Neural cell (in vitro differentiated cells): ENCODE measurements at regions not wholly inside any gene's neighbourhood (a gene's known extent, or its start where the extent isn't known, plus 50 kb on each side); places are given as distances from the start of the nearest gene placed in this dataset.

Source experiments
- H2AFZ ChIP-seq: fragments of 200-600, 300-800 bp; sonication (generic), shearing (Covaris generic); 2 replicates; pipeline ENCODE4 v1.6.0; 2014; ENCODE audit warnings: low read depth, mild to moderate bottlenecking, antibody characterized with exemption, low read length, moderate library complexity
- H3F3A ChIP-seq: fragments of 200-600 bp; shearing (Covaris generic); 2 replicates; pipeline ENCODE4 v1.6.1; 2016; ENCODE audit warnings: mild to moderate bottlenecking, moderate library complexity, mixed read lengths, antibody characterized with exemption, low read length; ENCODE audit not compliant: insufficient read depth, poor library complexity, severe bottlenecking
- H3K27ac ChIP-seq: fragments of 200-600, 300-800 bp; sonication (generic), shearing (Covaris generic); 2 replicates; pipeline ENCODE4 v1.5.1; 2014; ENCODE audit warnings: mild to moderate bottlenecking, low read length, moderate library complexity
- H3K27me3 ChIP-seq: fragments of 300-800, 200-600 bp; sonication (generic), shearing (Covaris generic); 2 replicates; pipeline ENCODE4 v1.6.0; 2014; ENCODE audit warnings: mild to moderate bottlenecking, low read depth, low read length, moderate library complexity; ENCODE audit not compliant: insufficient read depth
- H3K36me3 ChIP-seq: fragments of 300-800, 200-600 bp; sonication (generic), shearing (Covaris generic); 2 replicates; pipeline ENCODE4 v1.5.1; 2014; ENCODE audit warnings: mild to moderate bottlenecking, antibody characterized with exemption, low read length, moderate library complexity; ENCODE audit not compliant: insufficient read depth
- H3K4me2 ChIP-seq: fragments of 300-800, 200-600 bp; sonication (generic), shearing (Covaris generic); 2 replicates; pipeline ENCODE4 v1.6.0; 2014; ENCODE audit warnings: mild to moderate bottlenecking, low read length
- H3K4me3 ChIP-seq: fragments of 300-800, 200-600 bp; sonication (generic), shearing (Covaris generic); 2 replicates; pipeline ENCODE4 v1.5.1; 2014; ENCODE audit warnings: mild to moderate bottlenecking, low read length, moderate library complexity
- H3K79me2 ChIP-seq: fragments of 200-600 bp; shearing (Covaris generic); replicated peaks from 2 replicates; pipeline ENCODE4 v1.6.0; 2014; ENCODE audit warnings: mild to moderate bottlenecking, low read length, moderate library complexity; ENCODE audit not compliant: insufficient read depth
- H3K9ac ChIP-seq: fragments of 300-800, 200-600 bp; sonication (generic), shearing (Covaris generic); 2 replicates; pipeline ENCODE4 v1.6.1; 2016; ENCODE audit warnings: mild to moderate bottlenecking, low read length, mixed read lengths
- H3K9me2 ChIP-seq: fragments of 200-600 bp; shearing (Covaris generic); 2 replicates; pipeline ENCODE4 v1.6.1; 2016; ENCODE audit warnings: mild to moderate bottlenecking, low read length, mixed read lengths; ENCODE audit not compliant: insufficient read depth
- H3K9me3 ChIP-seq: fragments of 200-600, 300-800 bp; sonication (generic), shearing (Covaris generic); 2 replicates; pipeline ENCODE4 v1.6.1; 2016; ENCODE audit warnings: mild to moderate bottlenecking, mixed run types, low read length, moderate library complexity, mixed read lengths
- H4K20me1 ChIP-seq: fragments of 200-600 bp; shearing (Covaris generic); 2 replicates; pipeline ENCODE4 v1.6.1; 2016; ENCODE audit warnings: mild to moderate bottlenecking, mixed run types; ENCODE audit not compliant: insufficient read depth
- CTCF ChIP-seq: fragments of 450-650 bp; IDR thresholded peaks from 2 replicates; pipeline ENCODE4 v1.5.1; 2014; ENCODE audit warnings: antibody characterized with exemption, mild to moderate bottlenecking, moderate library complexity; ENCODE audit not compliant: poor library complexity, severe bottlenecking
- EP300 ChIP-seq: fragments of 450-650 bp; conservative IDR thresholded peaks from 2 replicates; pipeline ENCODE4 v1.6.1; 2014; ENCODE audit warnings: antibody characterized with exemption, mild to moderate bottlenecking, moderate library complexity; ENCODE audit not compliant: poor library complexity, severe bottlenecking
- EZH2 ChIP-seq: fragments of 200-600, 300-800 bp; shearing (Covaris generic), sonication (generic); IDR thresholded peaks from 2 replicates; pipeline ENCODE4 v1.6.1; 2014; ENCODE audit warnings: antibody characterized with exemption, low read length, borderline replicate concordance, mild to moderate bottlenecking; ENCODE audit not compliant: insufficient read depth, poor library complexity, severe bottlenecking
- MXI1 ChIP-seq: fragments of 450-650 bp; conservative IDR thresholded peaks from 2 replicates; pipeline ENCODE4 v1.6.1; 2014; ENCODE audit warnings: antibody characterized with exemption, mild to moderate bottlenecking; ENCODE audit not compliant: poor library complexity, severe bottlenecking
- POLR2AphosphoS5 ChIP-seq: IDR thresholded peaks from 2 replicates; pipeline ENCODE4 v1.6.1; 2012
- RAD21 ChIP-seq: fragments of 450-650 bp; conservative IDR thresholded peaks from 2 replicates; pipeline ENCODE4 v1.6.1; 2014; ENCODE audit warnings: antibody characterized with exemption, mild to moderate bottlenecking, moderate library complexity
- REST ChIP-seq: IDR thresholded peaks from 2 replicates; pipeline ENCODE4 v1.6.1; 2012; ENCODE audit warnings: borderline replicate concordance
- SMC3 ChIP-seq: fragments of 450-650 bp; conservative IDR thresholded peaks from 2 replicates; pipeline ENCODE4 v1.6.1; 2014; ENCODE audit warnings: antibody characterized with exemption, mild to moderate bottlenecking, moderate library complexity; ENCODE audit not compliant: poor library complexity
- TAF1 ChIP-seq: IDR thresholded peaks from 2 replicates; pipeline ENCODE4 v1.6.1; 2012; ENCODE audit warnings: low read depth

- Histone ChIP-seq H3K79me2 (no peaks in the 10 kb centered on the region), H3K4me2 (no peak overlapping the region), H3F3A (no peaks in the 10 kb centered on the region), H4K20me1 (no peaks in the 10 kb centered on the region), H3K27me3 (no peaks in the 10 kb centered on the region), H2AFZ (no peak overlapping the region), H3K9me3 (no peaks in the 10 kb centered on the region), H3K9ac (no peak overlapping the region), H3K9me2 (no peaks in the 10 kb centered on the region), H3K36me3 (no peaks in the 10 kb centered on the region), H3K27ac (no peak overlapping the region), H3K4me3 (no peak overlapping the region)
- no peak for TF ChIP-seq RAD21
- TF ChIP-seq TAF1, result no peak
- TF ChIP-seq SMC3, result no peak
- TF ChIP-seq REST, result no peak
- TF ChIP-seq EP300, result no peak
- TF ChIP-seq MXI1, result no peak
- TF ChIP-seq EZH2, result no peak
- TF ChIP-seq CTCF, result no peak
- TF ChIP-seq POLR2AphosphoS5, result no peak
Observed at GRCh38 chr11:27282806-27283205, 80.2 kb downstream of the CCDC34 start.

- Histone ChIP-seq H3F3A (no peaks in the 10 kb centered on the region), H3K9me3 (no peaks in the 10 kb centered on the region), H3K36me3 (no peaks in the 10 kb centered on the region), H3K79me2 (no peaks in the 10 kb centered on the region), H3K4me3 (no peak overlapping the region), H3K27ac (no peak overlapping the region), H3K27me3 (no peaks in the 10 kb centered on the region), H3K4me2 (no peak overlapping the region), H3K9me2 (no peaks in the 10 kb centered on the region), H2AFZ (no peak overlapping the region), H3K9ac (no peak overlapping the region), H4K20me1 (no peaks in the 10 kb centered on the region)
- TF ChIP-seq EZH2, result no peak
Observed at GRCh38 chr11:27281740-27282590, 81.0 kb downstream of the CCDC34 start.
